ENCODE measurements at regions not wholly inside any gene's neighbourhood (a gene's known extent, or its start where the extent isn't known, plus 50 kb on each side); places are given as distances from the start of the nearest gene placed in this dataset.
"Not testable (repeated sequence)": the region's sequence is repeated elsewhere in the genome, so short reads cannot be mapped to it uniquely, and the experiment has no call there.

DNA sequence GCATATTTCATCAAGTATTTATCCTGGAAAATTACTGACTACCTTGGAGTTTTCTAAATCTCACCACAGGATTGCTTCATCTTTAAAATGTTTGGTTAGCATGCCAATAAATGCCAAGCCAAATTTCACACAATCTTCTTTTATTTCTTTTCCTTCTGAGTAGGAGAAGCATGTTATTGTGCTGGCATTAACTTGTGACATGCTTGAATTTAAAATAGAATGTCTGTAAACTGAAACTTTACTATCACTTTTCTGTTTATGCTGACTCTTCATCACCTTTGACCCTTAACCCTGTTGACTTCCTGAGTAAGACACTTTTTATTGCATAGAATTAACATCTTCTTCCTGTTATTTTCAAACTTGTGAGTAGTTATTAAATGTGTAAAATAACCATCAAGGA, 56.2 kb upstream of the LRRTM4 start:
- no peak for DNase-seq
- Histone ChIP-seq H3K27ac (no peak overlapping the region), H3K27me3 (no peaks in the 10 kb centered on the region), H3K9me3 (no peaks in the 10 kb centered on the region), H3K36me3 (no peaks in the 10 kb centered on the region), H3K4me3 (no peak overlapping the region), H3K4me1 (peaks cover 0 to 6% (median 0%) of the 10 kb centered on the region in 4 donors)
- TF ChIP-seq, protein P1, sequence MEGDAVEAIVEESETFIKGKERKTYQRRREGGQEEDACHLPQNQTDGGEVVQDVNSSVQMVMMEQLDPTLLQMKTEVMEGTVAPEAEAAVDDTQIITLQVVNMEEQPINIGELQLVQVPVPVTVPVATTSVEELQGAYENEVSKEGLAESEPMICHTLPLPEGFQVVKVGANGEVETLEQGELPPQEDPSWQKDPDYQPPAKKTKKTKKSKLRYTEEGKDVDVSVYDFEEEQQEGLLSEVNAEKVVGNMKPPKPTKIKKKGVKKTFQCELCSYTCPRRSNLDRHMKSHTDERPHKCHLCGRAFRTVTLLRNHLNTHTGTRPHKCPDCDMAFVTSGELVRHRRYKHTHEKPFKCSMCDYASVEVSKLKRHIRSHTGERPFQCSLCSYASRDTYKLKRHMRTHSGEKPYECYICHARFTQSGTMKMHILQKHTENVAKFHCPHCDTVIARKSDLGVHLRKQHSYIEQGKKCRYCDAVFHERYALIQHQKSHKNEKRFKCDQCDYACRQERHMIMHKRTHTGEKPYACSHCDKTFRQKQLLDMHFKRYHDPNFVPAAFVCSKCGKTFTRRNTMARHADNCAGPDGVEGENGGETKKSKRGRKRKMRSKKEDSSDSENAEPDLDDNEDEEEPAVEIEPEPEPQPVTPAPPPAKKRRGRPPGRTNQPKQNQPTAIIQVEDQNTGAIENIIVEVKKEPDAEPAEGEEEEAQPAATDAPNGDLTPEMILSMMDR (IDR thresholded peaks at IDR 0.05): no peak
- TF ChIP-seq POLR2A (IDR thresholded peaks at IDR 0.05): no peak

DNA sequence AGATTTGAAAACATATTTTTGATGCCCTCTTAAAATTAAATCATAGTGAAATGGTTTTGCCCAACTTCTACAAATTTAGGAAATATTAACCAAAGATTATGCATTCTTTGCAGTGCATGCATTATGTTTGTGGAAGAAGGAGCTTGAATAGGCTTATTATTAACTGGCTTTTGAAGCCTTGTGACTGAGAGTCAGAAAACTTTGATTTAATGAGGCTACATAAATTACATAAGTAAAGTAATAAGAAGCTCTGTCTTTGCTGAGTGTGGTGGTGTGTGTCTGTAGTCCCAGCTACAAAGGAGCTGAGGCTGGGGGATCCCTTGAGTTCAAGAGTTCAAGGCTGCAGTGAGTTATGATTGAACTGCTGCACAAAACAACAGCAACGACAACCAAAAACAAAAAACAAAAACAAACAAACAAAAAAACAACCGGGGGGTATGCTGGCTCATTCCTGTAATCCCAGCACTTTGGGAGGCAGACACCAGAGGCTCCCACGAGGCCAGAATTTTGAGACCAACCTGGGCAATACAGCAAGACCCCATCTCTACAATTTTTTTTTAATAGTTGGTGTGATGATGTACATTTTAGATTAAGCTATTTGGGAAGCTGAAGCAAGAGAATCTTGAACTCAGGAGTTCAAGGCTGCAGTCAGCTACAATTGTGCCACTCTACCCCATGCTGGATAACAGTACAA, 57.0 kb upstream of the LRRTM4 start:
- H3K27me3 ChIP-seq: no peaks in the 10 kb centered on the region
- no peak for TF ChIP-seq POLR2A (IDR thresholded peaks at IDR 0.05)
- TF ChIP-seq, protein P1 (IDR thresholded peaks at IDR 0.05): no peak
- DNase-seq: no peak
- no peaks in the 10 kb centered on the region for H3K36me3 ChIP-seq
- no peak overlapping the region for H3K27ac ChIP-seq
- no peaks in the 10 kb centered on the region for H3K9me3 ChIP-seq
- no peak overlapping the region for H3K4me3 ChIP-seq
- H3K4me1 ChIP-seq: peaks cover 0 to 6% (median 0%) of the 10 kb centered on the region in 4 donors

DNA sequence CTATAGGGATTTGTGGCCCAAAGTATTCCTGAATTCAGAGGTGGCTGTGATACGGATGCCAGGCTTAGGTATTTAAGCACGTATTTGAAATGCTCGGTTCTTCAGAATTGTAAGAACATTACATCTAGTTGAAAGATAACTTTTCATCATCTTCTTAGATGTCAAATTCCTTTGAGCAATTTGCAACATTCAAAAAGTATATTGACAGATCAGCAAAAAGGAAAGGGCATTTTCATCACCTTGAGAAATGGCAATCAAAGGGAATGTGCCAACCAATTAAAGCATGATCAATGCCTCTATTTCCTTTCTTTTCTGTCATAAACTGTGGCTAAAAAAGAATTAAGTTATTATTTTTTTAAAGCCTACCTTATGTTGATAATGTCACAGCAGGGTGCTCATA, 66.3 kb upstream of the LRRTM4 start:
- Histone ChIP-seq H3K27me3 (no peaks in the 10 kb centered on the region), H3K9me3 (no peaks in the 10 kb centered on the region), H3K4me1 (no peaks in the 10 kb centered on the region), H3K27ac (no peak overlapping the region), H3K36me3 (no peaks in the 10 kb centered on the region), H3K4me3 (no peak overlapping the region)
- TF ChIP-seq POLR2A (IDR thresholded peaks at IDR 0.05): no peak
- TF ChIP-seq, protein P1 (IDR thresholded peaks at IDR 0.05): no peak
- no peak for DNase-seq

DNA sequence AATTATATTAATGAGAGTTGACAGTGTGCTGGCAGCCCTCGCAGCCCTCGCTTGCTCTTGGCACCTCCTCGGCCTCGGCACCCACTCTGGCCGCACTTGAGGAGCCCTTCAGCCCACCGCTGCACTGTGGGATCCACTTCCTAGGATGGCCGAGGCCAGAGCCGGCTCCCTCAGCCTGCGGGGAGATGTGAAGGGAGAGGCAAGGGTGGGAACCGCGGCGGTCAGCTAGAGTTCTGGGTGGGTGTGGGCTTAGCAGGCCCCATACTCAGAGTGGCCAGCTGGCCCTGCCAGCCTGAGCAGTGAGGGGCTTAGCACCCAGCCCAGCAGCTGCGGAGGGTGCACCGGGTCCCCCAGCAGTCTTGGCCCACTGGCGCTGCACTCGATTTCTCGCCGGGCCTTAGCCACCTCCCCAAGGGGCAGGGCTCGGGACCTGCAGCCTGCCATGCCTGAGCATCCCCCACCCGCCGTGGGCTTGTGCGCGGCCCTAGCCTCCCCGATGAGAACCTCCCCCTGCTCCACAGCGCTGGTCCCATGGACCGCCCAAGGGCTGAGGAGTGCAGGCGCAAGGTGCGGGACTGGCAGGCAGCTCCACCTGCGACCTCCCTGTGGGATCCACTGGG, 68.2 kb upstream of the LRRTM4 start:
- Histone ChIP-seq H3K27ac (no peak overlapping the region), H3K36me3 (no peaks in the 10 kb centered on the region), H3K9me3 (no peaks in the 10 kb centered on the region), H3K4me3 (no peak overlapping the region), H3K4me1 (no peaks in the 10 kb centered on the region), H3K27me3 (no peaks in the 10 kb centered on the region)
- TF ChIP-seq, protein P1 (IDR thresholded peaks at IDR 0.05): no peak
- peak in 1 of 3 donors; percentile 35 for DNase-seq

DNA sequence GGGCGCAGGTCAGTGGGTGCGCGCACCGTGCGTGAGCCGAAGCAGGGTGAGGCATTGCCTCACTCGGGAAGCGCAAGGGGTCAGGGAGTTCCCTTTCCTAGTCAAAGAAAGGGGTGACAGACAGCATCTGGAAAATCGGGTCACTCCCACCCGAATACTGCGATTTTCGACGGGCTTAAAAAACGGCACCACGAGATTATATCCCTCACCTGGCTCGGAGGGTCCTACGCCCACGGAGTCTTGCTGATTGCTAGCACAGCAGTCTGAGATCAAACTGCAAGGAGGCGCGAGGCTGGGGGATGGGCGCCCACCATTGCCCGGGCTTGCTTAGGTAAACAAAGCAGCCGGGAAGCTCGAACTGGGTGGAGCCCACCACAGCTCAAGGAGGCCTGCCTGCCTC, 70.8 kb upstream of the LRRTM4 start:
- not testable (repeated sequence) for H3K27me3 ChIP-seq, H3K36me3 ChIP-seq, H3K4me3 ChIP-seq, H3K27ac ChIP-seq, H3K4me1 ChIP-seq, H3K9me3 ChIP-seq, DNase-seq

DNA sequence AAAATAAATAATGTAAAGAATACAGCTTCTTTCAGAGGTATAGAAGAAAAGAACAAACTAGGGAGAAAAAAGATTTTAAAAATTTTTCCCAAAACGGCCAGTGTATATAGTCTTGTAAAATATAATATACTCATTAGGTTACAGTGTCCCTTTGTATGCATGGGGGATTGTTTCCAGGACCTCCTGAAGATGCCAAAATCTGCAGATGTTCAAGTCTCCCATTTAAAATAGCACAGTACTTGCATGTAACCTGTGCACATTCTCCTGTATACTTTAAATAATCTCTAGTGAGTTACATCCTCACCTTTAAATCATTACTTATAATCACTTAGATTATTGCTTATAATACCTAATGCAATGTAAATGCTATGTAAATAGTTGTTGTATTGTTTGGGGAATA, 80.6 kb upstream of the LRRTM4 start:
- no peaks in the 10 kb centered on the region for H3K36me3 ChIP-seq
- TF ChIP-seq, protein P1 (IDR thresholded peaks at IDR 0.05): no peak
- TF ChIP-seq POLR2A (IDR thresholded peaks at IDR 0.05): no peak
- H3K4me3 ChIP-seq: no peak overlapping the region
- DNase-seq: no peak
- H3K27ac ChIP-seq: no peak overlapping the region
- no peaks in the 10 kb centered on the region for H3K4me1 ChIP-seq
- no peaks in the 10 kb centered on the region for H3K27me3 ChIP-seq
- no peaks in the 10 kb centered on the region for H3K9me3 ChIP-seq
